ENCODE measurements at regions not wholly inside any gene's neighbourhood (a gene's known extent, or its start where the extent isn't known, plus 50 kb on each side); places are given as distances from the start of the nearest gene placed in this dataset.

DNA sequence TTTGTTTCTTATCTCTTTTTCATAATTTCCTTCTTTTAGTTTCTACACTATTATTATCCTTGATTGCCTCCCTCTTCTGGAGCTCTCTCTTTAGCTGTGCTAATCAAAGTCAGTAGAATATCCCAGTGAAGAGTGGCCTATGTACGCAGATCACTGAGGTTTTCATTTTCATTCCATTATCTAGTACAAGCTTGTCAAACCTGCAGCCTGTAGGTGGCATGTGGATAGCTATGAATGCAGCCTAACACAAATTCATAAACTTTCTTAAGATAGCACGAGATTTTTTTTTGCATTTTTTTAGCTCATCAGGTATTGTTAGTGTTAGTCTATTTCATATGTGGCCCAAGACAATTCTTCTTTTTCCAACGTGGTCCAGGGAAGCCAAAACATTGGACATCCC lies 825.7 kb upstream of the MAP3K7 start:
- DNase-seq (ENCODE audit: low read depth) = no peak
- no peak overlapping the region for H3K4me3 ChIP-seq (ENCODE audit: low read length)
- TF ChIP-seq, protein P1, sequence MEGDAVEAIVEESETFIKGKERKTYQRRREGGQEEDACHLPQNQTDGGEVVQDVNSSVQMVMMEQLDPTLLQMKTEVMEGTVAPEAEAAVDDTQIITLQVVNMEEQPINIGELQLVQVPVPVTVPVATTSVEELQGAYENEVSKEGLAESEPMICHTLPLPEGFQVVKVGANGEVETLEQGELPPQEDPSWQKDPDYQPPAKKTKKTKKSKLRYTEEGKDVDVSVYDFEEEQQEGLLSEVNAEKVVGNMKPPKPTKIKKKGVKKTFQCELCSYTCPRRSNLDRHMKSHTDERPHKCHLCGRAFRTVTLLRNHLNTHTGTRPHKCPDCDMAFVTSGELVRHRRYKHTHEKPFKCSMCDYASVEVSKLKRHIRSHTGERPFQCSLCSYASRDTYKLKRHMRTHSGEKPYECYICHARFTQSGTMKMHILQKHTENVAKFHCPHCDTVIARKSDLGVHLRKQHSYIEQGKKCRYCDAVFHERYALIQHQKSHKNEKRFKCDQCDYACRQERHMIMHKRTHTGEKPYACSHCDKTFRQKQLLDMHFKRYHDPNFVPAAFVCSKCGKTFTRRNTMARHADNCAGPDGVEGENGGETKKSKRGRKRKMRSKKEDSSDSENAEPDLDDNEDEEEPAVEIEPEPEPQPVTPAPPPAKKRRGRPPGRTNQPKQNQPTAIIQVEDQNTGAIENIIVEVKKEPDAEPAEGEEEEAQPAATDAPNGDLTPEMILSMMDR (conservative IDR thresholded peaks at IDR 0.05; ENCODE audit: low read length) = no peak

DNA sequence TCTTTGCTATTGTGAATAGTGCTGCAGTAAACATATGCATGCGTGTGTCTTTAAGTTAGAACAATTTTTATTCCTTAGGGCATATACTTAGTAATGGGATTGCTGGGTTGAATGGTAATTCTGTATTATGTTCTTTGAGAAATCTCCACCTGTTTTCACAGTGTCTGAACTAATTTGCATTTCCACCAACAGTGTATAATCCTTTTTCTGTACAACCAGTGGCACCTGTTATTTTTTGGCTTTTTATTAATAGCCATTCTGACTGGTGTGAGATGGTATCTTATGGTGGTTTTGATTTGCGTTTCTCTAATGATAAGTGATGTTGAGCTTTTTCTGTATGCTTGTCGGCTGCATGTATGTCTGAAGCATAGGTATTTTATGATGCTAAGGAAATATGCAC lies 820.8 kb upstream of the MAP3K7 start:
- H3K4me3 ChIP-seq (ENCODE audit: low read length) = no peak overlapping the region
- TF ChIP-seq, protein P1 (conservative IDR thresholded peaks at IDR 0.05; ENCODE audit: low read length) = no peak
- no peak for DNase-seq (ENCODE audit: low read depth)

DNA sequence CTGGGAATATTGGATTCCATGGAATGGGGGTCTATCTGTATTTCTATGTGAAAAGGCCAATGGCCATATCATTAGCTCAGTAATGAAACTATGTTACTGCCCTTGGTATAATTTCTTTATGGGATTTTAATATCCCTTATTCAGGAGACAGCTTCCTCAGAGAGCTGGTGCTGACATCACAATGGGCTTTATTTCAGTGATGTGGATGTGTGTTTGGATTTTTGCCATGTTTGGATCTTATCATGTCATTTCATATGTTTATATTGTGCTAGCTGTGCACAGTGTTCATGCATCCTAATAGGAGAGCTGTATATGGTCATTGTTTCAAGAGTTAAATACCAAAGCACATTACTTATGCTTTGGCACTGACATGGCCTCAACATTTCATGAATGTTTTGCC lies 806.1 kb upstream of the MAP3K7 start:
- DNase-seq (ENCODE audit: low read depth) = no peak
- H3K4me3 ChIP-seq (ENCODE audit: low read length) = no peak overlapping the region
- TF ChIP-seq, protein P1 (conservative IDR thresholded peaks at IDR 0.05; ENCODE audit: low read length) = no peak

DNA sequence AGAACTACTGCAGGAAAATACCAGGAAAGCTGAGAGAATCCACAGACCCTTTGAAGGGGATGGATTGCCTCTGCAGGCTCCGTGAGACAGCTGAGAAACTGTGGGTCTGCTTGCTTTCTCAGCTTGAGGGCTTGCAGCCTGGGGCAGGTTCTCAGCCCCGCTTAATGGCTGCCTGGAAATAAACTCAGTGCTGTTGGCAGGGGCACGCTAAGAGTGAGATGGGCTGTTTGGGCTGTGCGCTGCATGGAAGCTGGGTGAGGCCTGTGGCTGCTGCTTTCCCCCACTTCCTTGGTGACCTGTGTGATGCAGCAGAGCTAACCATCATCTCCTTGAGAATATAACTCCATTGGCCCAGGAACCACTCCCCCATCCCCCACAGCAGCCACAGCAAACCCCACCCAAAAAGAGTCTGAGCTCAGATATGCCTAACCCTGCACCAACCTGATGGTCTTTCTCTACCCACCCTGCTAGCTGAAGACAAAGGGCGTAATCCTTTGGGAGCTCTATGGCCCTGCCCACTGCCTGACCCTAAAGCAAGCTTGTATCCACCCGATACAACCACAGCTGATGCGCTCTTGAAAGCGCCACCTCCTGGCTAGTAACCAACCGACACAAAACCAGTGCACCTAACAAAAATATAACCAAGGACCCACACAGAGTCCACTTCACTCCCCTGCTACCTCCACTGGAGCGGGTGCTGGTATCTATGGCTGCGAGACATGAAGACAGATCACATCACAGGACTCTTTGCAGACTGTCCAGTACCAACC lies 800.6 kb upstream of the MAP3K7 start:
- TF ChIP-seq, protein P1 (conservative IDR thresholded peaks at IDR 0.05; ENCODE audit: low read length) = no peak
- DNase-seq (ENCODE audit: low read depth) = no peak
- H3K4me3 ChIP-seq (ENCODE audit: low read length) = no peak overlapping the region

DNA sequence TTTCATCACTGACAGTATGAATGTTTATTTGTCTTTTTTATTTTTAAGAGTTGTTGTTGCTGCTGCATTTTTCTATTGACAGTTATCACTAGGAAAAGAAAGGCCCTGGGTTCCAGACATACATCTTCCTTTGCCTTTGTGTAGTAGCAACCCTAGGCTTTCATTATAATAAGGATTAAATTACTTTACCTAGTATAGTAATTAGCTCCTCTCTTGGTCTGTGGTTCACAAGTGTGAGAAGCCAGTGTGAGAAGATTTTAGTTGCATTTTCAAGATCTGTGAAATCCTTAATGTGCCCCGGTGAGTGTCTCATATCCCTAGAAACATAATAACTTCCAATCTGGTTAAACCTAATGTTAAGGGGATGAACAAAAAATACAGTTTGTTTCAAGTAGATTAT lies 799.3 kb upstream of the MAP3K7 start:
- H3K4me3 ChIP-seq (ENCODE audit: low read length) = no peak overlapping the region
- no peak for DNase-seq (ENCODE audit: low read depth)
- TF ChIP-seq, protein P1 (conservative IDR thresholded peaks at IDR 0.05; ENCODE audit: low read length) = no peak

DNA sequence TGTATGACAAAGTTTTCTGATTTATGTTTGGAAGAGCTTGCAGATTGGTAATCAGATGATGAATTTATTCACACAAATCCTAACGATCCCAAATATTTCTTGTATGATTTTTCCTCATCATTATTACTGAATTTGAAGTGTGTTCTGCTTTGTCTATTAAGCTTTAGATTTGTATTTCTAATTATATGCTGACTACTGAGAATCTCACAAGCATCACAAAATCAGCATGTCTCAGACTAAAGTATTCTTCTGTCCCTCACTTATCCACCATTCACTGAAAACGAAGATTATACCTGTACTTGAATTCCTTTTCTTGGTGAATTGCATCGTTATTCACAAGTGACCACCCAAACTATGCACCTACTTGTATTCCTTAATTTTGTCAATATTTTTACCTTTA lies 796.3 kb upstream of the MAP3K7 start:
- H3K4me3 ChIP-seq (ENCODE audit: low read length) = no peak overlapping the region
- no peak for DNase-seq (ENCODE audit: low read depth)
- TF ChIP-seq, protein P1 (conservative IDR thresholded peaks at IDR 0.05; ENCODE audit: low read length) = no peak

DNA sequence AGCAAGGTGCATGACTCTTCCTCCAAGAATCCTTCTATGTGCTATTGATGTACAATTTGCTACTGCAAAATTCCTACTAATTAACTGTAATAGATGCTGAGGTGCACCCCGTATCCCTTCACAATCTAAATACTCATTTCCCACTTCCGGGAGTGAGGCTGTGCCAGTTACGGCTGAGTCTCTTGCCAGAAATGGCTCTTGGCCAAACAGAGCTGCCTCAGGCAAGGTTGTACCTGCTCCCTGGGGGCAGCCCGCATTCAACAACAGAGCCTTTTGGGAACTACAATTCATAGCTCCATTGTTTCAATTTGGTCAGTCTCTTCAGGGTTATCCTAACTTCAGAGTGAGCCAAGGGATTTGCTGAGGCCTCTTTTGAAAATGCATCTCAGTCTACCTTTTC lies 789.8 kb upstream of the MAP3K7 start:
- TF ChIP-seq, protein P1 (conservative IDR thresholded peaks at IDR 0.05; ENCODE audit: low read length) = no peak
- no peak overlapping the region for H3K4me3 ChIP-seq (ENCODE audit: low read length)
- no peak for DNase-seq (ENCODE audit: low read depth)
